NCI-H1105 (cell line): ENCODE measurements at regions not wholly inside any gene's neighbourhood (a gene's known extent, or its start where the extent isn't known, plus 50 kb on each side); places are given as distances from the start of the nearest gene placed in this dataset.
"Not testable (repeated sequence)": the region's sequence is repeated elsewhere in the genome, so short reads cannot be mapped to it uniquely, and the experiment has no call there.

ENCODE experiments used
- DNase-seq: peaks from one replicate; lab custom pipeline; 2025; lab: John Stamatoyannopoulos, UW

DNA sequence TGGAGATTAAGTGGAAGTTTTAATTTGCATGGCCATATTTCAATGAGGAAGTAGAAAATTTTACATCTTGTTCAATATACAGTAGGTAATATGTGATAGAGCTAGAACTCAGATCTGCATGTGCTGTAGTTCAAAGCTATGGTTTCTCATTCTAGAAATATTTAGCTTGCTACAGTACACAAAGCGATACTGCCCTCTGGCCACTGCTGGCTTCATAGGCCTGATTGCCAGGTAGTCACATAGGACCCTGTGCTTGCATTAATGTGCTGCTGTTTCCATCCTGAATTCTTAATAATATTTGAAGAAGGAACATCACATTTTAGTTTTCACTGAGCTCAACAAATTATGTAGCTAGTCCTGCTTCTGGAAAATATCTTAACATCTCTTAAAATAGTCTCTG lies 87.0 kb downstream of the PLSCR2 start:
- DNase-seq: no peak

DNA sequence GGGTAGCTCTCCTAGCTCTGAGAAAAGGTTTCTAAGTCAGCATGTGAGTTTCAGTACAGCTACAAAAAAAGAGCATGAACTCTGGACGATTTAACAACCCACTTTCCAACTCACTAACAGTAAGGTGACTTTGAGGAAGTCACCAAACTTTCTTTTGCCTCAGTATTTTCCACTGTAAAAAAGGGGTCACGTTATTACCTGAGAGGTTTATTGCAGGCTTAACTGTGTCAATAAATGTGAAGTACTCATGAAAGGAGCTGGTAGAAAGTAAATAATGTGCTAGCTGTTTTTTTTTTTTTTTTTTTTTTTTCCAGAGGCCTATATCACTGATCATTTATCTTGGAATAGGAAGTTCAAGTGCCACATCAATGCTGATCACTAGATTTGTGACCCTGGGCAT lies 89.3 kb downstream of the PLSCR2 start:
- DNase-seq: no peak

DNA sequence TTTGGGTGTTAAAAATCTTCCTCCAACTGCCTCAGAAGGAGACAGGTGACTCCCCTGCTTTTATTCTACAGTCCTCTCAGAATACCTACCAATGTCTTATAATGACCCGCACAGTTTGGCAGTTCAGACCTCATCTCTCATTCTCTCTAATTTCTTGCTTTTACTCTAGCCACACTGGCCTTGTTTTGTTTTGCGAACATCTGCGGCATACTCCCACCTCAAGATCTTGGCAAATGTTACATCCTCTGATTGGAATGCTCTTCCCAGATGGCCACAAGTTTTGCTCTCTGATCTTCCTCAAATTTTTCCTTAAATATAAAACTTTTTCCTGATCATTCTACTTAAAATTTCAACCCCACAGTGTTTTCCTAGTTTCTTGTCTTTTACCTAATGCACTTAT lies 94.1 kb downstream of the PLSCR2 start:
- DNase-seq: no peak

DNA sequence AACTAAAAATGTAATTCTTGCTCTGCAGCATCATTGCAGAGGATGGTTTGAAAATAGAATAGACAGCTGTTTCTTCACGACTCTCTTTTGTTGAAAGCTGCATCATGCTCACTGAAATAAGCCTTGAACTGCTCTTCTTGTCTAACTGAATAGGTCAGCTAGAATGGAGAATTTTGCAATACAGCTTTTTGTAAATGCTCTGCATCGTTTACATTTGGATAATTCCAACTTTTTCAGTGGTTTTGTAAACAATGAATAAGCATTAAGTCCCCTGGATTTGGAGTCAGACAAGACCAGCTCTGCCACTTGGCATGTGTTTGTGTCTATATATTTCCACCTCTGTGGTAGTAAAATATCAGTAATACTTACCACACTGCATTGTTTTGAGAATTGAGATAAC lies 95.2 kb downstream of the PLSCR2 start:
- DNase-seq: no peak

DNA sequence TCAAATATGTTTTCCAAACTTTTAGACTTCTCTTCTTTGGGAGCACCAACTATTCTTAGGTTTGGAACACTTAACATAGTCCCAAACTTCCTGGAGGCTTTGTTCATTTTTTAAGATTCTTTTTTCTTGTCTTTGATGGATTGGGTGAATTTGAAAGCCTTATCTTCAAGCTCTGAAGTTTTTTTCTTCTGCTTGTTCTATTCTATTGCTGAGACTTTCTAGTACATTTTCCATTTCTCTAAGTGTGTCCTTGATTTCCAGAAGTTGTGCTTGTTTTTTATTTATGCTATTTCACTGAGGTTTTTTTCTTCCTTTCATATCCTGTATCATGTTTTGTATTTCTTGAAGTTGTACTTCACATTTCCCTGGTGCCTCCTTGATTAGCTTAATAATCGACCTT lies 97.5 kb downstream of the PLSCR2 start:
- DNase-seq: no peak

DNA sequence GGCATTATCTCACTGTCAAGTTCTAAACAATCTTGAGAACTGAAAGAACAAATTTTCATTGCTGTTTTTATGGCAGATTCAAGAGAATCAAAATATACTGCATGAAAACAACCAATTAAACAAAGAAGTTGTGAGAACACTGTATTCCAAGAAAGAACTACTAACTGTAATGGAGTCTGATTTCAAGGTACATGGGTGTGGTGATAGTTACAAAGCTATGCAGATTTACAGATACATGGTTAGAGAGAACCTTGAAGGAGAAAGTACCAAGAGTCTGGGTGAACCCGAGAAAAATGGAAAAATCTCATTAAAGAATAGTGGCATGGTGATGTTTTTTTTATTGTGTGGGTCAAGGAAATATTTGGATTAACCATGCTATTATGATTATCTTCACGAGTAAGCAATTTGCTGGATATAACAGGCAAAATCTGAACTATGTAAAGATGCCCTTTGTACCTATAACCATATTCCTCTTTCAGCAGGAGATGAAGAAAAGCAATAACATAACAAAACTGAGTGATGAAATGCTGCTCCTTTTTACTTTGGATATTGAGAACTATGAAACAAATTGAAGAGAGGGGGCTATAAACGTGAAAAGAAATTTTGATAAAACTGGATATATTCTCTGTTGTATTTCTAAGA lies 100.4 kb downstream of the PLSCR2 start:
- DNase-seq: no peak

DNA sequence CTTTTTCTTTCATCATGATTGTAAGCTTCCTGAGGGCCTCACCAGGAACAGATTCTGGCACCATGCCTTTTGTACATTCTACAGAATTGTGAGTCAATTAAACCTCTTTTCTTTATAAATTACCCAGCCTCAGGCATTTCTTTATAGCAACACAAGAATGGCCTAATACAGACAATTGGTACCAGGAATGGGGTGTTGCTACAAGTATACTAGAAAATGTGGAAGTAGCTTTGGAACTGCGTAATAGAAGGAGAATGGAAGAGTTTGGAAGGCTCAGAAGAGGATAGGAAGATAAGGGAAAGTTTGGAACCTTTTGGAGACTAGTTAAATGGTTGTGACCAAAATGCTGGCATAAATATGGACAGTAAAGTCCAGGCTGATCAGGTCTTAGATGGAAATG lies 108.9 kb upstream of the PLSCR4 start:
- DNase-seq: no peak

DNA sequence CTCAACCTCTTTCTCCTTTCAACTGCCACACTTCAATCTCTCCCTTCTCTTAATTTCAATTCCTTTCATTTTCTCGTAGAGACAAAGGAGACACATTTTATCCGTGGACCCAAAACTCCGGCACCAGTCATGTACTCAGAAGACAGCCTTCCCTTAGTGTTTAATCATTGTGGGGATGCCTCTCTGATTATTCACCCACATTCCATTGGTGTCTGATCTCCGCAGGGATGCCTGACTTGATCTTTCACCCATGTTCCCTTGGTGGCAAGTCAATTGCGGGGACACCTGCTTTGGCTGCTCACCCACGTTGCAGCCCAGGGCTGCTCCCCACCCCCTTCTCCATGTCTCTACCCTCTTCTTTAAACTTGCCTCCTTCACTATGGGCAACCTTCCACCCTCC lies 103.5 kb upstream of the PLSCR4 start:
- not testable (repeated sequence) for DNase-seq

DNA sequence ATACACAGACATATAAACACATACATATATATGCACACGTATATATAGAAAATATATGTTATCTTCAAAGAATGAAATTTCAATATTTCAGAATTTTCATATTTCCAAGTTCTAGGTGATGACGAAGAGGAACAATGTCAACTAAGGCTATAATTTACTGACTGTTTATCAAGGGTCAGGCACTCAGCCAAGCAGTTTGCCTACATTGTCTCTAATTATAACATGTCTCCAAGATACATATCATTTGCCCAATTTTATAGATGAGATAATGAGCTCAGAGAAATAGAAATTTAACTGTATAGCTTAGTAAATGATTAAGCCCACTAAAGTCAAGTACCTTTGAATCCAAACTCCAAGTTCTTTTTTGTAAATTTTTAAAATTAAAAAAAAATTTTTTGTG lies 99.9 kb upstream of the PLSCR4 start:
- DNase-seq: peak; percentile 61

DNA sequence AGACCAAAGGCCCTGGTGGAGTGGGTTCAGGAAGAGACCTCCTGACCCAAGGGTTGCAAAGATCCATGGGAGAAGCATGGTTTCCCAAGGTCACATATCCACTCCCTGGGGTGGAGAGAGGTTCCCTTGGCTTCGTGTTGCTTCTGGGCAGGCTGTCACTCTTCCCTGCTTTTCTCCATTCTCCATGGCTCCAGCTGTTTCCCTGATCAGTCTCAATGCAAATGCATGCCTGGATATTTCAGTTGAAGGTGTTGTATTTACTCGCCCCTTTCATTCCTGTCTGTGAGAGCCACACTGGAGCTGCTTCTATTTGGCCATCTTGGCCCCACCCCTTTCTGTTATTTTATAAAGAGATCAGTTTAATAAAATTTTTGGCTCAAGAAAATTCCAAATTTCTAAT lies 95.0 kb upstream of the PLSCR4 start:
- no peak for DNase-seq

DNA sequence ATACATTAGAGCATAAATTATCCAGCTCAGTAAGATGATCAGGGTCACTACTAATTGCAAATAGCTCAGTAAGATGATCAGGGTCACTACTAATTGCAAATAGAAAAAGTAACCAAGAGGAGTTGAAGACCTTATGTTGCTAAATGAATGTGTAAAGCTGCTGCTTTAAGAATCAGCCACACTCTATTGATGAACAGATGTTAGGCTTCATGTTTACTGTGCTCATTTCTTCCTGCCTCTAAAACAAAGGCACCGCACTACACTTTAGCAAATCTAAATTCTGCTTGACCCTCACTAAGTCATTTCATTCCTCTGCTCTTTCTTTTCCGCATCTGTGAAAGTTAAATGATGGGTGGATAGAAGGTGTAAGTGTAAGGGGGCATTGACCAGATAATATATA lies 92.6 kb upstream of the PLSCR4 start:
- no peak for DNase-seq

DNA sequence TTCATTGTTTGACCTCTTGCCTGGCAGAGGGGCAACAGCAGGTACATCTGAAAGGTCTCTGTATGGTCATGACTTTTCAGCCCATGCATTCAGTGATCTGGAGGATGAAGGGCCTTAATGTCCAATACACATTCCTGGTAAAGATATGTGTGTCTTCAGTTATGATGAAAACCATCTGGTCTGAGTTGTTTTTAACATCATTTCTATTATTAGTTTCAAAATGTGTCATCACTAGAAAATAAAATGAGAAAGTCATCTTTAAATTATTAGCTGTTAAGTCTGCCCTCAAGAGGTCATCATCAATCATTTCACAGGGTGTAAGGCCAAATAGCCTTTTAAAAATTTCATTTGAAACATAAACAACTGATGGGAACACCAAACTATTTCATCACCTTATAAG lies 92.1 kb upstream of the PLSCR4 start:
- no peak for DNase-seq

DNA sequence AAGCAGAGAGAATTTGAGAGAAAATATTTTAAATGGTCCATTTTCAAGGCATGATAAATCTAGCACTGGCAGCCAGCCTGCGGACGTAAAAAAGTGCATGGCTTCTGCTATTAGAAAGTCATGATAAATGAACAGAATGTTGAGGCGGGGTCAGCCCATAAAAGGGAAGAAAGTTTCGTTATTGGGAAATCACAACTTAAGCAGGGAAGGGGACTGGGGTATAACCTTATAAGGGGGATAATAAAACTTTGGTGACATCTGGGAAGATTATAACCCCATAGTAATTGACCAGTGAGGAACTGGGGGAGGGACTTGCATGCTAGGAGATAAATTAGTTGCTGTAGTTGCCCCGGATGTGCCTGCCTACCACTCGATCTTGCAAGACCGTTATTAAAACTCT lies 88.4 kb upstream of the PLSCR4 start:
- no peak for DNase-seq

DNA sequence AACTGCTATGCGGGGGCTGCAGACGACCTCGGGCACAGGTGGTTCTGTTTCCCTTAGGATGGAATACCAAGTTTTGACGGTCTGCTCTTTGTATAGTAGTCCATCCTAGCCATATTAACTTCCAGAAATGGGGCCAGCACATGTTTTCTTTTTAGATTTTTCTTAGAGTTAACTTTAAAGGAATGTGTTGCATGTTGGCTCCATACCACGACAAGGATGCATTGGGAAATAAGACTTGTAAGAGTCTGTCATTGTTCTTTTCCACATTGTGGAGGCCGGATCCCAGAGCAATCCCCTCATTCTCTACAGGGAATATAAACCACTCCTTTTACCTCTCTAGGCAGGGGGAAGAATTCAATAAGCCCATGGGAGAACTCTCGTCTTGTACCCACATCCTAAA lies 87.1 kb upstream of the PLSCR4 start:
- no peak for DNase-seq

DNA sequence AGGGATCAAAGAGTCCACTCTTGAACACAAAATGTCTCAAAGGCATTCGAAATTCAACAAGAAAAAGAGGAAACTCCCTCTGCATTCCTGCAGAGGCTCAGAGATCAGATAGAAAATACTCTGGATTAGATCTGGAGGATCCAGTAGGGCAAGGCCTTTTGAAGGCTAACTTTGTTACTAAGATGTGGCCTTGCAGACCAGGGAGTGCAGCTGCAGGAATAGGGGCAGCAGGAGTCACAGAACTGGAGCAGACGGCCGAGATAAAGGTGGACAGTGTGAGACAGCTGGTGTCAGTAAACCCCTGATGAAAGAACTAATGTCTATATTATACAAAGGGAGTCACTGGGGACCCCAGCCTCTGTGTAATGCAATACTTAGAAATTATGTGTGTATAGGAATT lies 84.5 kb upstream of the PLSCR4 start:
- no peak for DNase-seq

DNA sequence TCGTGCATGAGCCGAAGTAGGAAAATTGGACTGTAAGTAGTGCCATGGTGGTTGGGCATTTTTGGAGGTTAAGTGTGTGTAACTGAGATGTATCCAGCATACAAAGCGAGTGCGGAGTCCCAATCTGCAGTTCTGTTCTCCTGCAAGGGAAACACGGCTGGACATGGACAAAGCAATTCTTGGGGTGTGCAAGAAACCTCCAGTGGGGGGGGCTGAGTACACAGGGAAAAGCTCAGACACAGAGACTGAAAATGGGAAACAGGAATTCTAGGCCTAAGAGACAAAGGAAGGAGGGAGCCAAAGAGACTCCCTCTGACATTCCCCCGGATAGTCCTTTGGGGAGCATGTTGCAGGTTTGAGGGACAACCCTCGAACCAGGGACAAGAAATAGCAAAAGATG lies 83.2 kb upstream of the PLSCR4 start:
- DNase-seq: no peak

DNA sequence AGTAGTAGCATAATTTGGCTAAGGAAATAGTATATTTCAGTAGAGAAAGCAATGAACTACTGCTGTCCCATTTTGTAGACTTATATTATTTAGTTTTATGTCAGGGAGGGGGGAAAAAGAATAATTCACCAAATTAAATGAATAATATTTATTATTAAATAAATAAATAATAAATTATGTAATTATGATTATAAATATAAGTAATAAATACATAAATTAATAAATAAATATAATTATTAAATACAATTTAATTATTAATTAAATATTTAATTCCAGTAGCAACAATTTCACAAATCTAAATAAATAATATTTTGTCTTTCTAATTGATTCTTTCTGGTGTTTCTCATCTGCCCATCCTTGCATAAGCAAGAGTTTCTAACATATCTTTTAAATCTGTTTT lies 81.1 kb upstream of the PLSCR4 start:
- DNase-seq: no peak

DNA sequence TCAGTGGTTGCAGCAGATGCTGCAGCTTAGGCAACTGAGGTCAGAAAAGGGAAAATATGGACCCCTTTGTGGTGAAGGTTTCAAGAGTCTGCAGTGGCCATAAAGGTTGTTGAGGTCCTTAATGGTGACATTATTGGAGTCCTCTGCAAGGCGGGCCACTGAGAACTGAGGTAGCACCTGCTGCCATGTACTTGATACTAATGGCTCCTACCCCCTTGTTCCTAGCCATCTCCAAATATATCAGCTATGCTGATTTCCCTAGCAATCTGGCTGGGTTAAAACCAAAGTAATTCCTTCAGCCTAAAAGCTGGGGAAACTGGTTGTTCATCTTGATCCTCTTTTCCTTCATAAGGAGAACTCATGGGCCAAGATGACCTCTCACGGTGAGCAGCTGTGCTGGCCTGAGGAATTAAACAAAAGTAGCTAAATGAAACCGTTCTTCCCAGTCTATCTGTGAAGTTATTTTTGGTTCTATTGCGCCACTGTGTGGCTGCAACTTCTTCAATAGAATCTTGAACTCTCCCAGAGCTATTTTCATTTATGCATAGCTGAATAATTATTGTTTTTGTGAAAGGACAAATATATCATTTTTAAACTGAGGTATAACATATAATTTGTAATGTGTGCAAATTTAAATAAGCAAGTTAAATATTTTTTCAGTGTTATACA lies 76.1 kb upstream of the PLSCR4 start:
- DNase-seq: peak; percentile 8

DNA sequence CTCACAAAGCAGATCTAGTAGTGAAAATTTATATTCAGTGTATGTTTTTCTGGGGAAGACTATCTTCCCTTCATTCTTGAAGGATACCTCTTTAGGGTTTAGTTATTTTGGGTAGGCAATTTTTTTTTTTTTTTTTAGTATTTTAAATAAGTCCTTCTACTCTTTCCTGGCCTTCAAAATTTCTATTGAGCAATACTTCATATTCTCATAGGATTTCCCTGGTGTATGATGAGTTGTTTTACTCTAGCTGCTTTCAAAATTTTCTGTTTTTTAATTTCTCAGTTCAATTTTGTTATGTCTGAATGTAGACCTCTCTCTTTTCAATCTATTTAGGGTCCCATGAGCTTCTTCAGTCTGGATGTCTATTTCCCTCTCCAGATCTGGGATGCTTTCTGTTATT lies 74.3 kb upstream of the PLSCR4 start:
- no peak for DNase-seq

DNA sequence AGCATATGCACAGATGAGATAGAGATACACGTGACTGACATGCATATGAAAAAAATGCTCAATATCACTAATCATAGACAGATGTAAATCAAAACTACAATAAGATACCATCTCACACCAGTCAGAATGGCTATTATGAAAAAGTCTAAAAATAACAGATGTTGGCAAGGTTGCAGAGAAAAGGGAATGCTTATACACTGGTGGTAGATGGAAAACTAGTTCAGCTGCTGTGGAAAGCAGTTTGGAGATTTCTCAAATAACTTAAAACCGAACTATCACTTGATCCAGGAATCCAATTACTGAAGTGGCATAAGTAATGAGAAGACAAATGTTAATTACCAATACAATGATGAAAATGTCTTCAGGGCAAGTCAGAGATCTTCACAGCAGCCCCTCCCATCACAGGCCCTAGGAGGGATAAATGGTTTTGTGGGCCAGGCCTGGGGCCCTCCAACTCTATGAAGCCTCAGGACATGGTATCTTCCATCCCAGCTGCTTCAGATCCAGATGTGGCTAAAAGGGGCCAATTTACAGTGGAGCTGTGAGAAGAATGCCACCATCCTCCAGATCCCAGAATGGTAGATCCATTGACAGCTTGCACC lies 71.4 kb upstream of the PLSCR4 start:
- DNase-seq: no peak

DNA sequence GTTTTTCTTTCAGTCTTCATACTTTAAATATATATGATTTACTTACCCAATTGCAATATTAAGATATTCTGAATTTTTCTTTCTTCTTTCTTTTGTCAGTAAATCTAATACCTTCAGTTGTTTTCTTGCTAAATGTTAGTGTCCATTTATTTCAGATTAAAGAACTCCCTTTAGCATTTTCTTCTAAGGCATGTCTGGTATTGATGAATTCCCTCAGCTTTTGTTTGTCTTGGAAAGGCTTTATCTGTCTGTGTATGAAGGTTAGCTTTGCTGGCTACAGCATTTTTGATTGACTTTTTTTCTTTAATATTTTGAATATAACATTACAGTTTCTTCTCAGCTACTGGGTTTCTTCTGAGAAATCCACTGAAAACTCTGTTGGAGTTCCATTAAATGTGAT lies 64.0 kb upstream of the PLSCR4 start:
- DNase-seq: no peak

DNA sequence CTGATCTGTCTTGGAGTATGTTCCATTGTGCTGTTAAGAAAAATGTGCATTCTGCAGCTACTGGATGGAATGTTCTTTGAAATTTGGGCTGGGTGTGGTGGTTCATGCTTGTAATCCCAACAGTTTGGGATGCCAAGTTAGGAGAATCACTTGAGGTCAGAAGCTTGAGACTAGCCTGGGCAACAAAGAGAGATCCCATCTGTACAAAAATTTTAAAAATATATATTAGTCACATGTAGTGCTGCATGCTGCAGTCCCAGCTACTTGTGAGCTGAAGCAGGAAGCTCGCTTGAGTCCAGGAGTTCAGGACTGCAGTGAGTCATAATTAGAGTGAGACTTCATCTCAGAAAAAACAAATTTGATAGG lies 62.8 kb upstream of the PLSCR4 start:
- no peak for DNase-seq

DNA sequence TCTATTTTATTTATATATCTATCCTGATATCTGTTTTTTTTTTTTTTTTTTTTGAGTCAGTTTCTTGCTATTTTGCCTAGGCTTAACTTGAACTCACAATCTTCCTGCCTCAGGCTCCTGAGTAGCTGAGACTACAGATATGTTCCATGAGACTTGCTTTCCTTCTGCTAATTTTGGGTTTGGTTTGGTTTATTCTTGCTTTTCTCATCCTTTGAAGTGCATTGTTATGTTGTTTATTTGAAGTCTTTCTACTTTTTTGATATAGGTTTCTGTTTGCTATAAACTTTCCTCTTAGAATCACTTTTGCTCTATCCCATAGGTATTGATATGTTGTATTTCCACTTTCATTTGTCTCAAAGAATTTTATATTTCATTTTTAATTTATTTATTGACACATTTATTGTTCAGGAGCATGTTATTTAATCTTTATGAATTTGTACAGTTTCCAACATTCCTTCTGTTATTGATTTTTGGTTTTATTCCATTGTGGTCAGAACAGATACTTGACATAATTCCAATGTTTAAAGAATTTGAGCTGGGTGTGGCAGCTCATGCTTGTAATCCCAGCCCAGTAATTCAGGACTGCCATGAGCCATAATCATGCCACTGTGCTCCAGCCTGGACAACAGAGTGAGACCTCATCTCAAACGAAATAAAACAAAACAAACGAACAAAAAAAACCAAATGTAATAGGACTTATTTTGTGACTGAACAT lies 62.3 kb upstream of the PLSCR4 start:
- no peak for DNase-seq
